WTC11 (cell line): ENCODE measurements at regions not wholly inside any gene's neighbourhood (a gene's known extent, or its start where the extent isn't known, plus 50 kb on each side); places are given as distances from the start of the nearest gene placed in this dataset.

Experiments
- CREB1 ChIP-seq: sonication (generic); formaldehyde crosslinking; IDR thresholded peaks from 2 replicates; pipeline ENCODE4 v1.8.0; 2023; ENCODE audit warnings: mild to moderate bottlenecking, missing genetic modification reagents
- CTCF ChIP-seq: fragments of 200-600 bp; IDR thresholded peaks from 2 replicates; pipeline ENCODE4 v1.8.0; 2022; ENCODE audit warnings: antibody characterized with exemption
- EMX1 ChIP-seq: fragments of 250-450 bp; sonication (Bioruptor Pico); IDR thresholded peaks from 2 replicates; pipeline ENCODE4 v1.8.0; 2021; ENCODE audit warnings: mild to moderate bottlenecking
- FOXJ3 ChIP-seq: sonication (generic); formaldehyde crosslinking; IDR thresholded peaks from 2 replicates; pipeline ENCODE4 v1.9.0; 2021; ENCODE audit warnings: missing genetic modification reagents, mild to moderate bottlenecking, borderline replicate concordance
- FOXP1 ChIP-seq: sonication (generic); formaldehyde crosslinking; IDR thresholded peaks from 2 replicates; pipeline ENCODE4 v1.8.0; 2022; ENCODE audit warnings: missing genetic modification reagents, mild to moderate bottlenecking, moderate library complexity, borderline replicate concordance
- GABPB1 ChIP-seq: sonication (generic); formaldehyde crosslinking; IDR thresholded peaks from 2 replicates; pipeline ENCODE4 v1.8.1; 2023; ENCODE audit warnings: mild to moderate bottlenecking, missing genetic modification reagents
- PRRX2 ChIP-seq: fragments of 250-450 bp; sonication (Bioruptor Pico); IDR thresholded peaks from 2 replicates; pipeline ENCODE4 v1.8.0; 2021; ENCODE audit warnings: mild to moderate bottlenecking
- USF1 ChIP-seq: sonication (generic); formaldehyde crosslinking; IDR thresholded peaks from 2 replicates; pipeline ENCODE4 v1.8.0; 2022; ENCODE audit warnings: mild to moderate bottlenecking, missing genetic modification reagents
- TF ChIP-seq, protein P1 (sequence below): sonication (generic); formaldehyde crosslinking; conservative IDR thresholded peaks from 2 replicates; pipeline ENCODE4 v1.8.1; 2022; ENCODE audit warnings: mild to moderate bottlenecking, missing genetic modification reagents
- TF ChIP-seq, protein P2 (sequence below): sonication (generic); formaldehyde crosslinking; IDR thresholded peaks from 2 replicates; pipeline ENCODE4 v1.8.0; 2022; ENCODE audit warnings: mild to moderate bottlenecking, missing genetic modification reagents

DNA sequence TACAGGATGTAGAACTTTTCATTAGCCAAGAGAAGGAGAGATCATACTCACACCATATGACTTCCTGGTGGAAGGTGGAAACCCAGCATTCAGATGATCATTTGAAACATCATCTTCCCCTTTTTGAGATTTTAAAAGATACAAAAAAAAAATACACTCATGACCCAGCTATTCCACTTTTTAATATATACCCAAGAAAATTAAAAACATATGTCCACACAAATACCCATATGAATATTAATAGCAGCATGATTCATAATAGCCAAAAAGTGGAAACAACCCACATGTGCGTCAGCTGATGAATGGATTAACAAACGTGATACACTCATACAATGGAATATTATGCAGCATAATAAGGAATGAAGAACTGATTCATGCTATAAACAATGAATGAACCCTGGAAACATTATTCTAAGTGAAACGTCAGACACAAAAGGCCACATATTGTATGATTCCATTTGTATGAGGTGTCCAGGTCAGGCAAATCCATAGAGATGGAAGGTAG lies 130.0 kb upstream of the SGK1 start:
- TF ChIP-seq, protein P1, sequence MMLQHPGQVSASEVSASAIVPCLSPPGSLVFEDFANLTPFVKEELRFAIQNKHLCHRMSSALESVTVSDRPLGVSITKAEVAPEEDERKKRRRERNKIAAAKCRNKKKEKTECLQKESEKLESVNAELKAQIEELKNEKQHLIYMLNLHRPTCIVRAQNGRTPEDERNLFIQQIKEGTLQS, result no peak
- TF ChIP-seq FOXJ3 (CRISPR knock-in tag) (no peak), EMX1 (CRISPR knock-in tag) (no peak), CTCF (no peak), USF1 (CRISPR knock-in tag) (no peak), FOXP1 (CRISPR knock-in tag) (no peak), GABPB1 (CRISPR knock-in tag) (no peak), CREB1 (CRISPR knock-in tag) (no peak), PRRX2 (CRISPR knock-in tag) (no peak)
- TF ChIP-seq, protein P2, sequence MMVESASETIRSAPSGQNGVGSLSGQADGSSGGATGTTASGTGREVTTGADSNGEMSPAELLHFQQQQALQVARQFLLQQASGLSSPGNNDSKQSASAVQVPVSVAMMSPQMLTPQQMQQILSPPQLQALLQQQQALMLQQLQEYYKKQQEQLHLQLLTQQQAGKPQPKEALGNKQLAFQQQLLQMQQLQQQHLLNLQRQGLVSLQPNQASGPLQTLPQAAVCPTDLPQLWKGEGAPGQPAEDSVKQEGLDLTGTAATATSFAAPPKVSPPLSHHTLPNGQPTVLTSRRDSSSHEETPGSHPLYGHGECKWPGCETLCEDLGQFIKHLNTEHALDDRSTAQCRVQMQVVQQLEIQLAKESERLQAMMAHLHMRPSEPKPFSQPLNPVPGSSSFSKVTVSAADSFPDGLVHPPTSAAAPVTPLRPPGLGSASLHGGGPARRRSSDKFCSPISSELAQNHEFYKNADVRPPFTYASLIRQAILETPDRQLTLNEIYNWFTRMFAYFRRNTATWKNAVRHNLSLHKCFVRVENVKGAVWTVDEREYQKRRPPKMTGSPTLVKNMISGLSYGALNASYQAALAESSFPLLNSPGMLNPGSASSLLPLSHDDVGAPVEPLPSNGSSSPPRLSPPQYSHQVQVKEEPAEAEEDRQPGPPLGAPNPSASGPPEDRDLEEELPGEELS (CRISPR knock-in tag), result no peak
